ENCODE measurements at regions not wholly inside any gene's neighbourhood (a gene's known extent, or its start where the extent isn't known, plus 50 kb on each side); places are given as distances from the start of the nearest gene placed in this dataset.

- in situ Hi-C loops (cut with HindIII; ENCODE audit: extremely low pct_ligation_motif_present, low pct_unique_long_range_greater_than_20kb) (loop anchor here (5.0 kb wide), 2 partner anchors 37 to 68 kb away; partner anchors contain the start of gene BZW1), intact Hi-C loops (cut with micrococcal nuclease; ENCODE audit: unreplicated experiment) (loop anchor here (10.0 kb wide), 1 partner anchor 141 kb away; the partner anchor contains the start of genes NIF3L1 and PPIL3)
- POLR2A ChIA-PET: interaction anchor here (5.0 kb wide), 1 partner anchor 13 kb away, joined by 53 read pairs; no protein-coding TSS in a partner anchor
- WGBS (ENCODE audit: low lambda C conversion rate): 90% methylated on average over 6 of the region's 6 CpGs
- CTCF ChIA-PET (ENCODE audit: low intra/inter-chr PET ratio, low total read pairs): no interaction called here
- no peak for ATAC-seq
- H3K4me1 ChIP-seq (ENCODE audit: insufficient read depth, low read length): peaks cover 67% of the 10 kb centered on the region
- H3K9ac ChIP-seq (ENCODE audit: insufficient read depth, low read depth, low read length): no peak overlapping the region
- no peak overlapping the region for H2AFZ ChIP-seq (ENCODE audit: low read length)
- no peak for TF ChIP-seq MATR3 (CRISPR knock-in tag; IDR thresholded peaks at IDR 0.05)
- TF ChIP-seq, protein P1, sequence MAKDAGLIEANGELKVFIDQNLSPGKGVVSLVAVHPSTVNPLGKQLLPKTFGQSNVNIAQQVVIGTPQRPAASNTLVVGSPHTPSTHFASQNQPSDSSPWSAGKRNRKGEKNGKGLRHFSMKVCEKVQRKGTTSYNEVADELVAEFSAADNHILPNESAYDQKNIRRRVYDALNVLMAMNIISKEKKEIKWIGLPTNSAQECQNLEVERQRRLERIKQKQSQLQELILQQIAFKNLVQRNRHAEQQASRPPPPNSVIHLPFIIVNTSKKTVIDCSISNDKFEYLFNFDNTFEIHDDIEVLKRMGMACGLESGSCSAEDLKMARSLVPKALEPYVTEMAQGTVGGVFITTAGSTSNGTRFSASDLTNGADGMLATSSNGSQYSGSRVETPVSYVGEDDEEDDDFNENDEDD (CRISPR knock-in tag; IDR thresholded peaks at IDR 0.05; ENCODE audit: borderline replicate concordance): no peak
- TF ChIP-seq ZNF543 (CRISPR knock-in tag; IDR thresholded peaks at IDR 0.05): no peak
- TF ChIP-seq FOXM1 (CRISPR knock-in tag; IDR thresholded peaks at IDR 0.05): no peak
- no peak for TF ChIP-seq NKX3-1 (CRISPR knock-in tag; IDR thresholded peaks at IDR 0.05)
- TF ChIP-seq ZNF841 (CRISPR knock-in tag; IDR thresholded peaks at IDR 0.05; ENCODE audit: borderline replicate concordance): no peak
- TF ChIP-seq NR2C2 (CRISPR knock-in tag; IDR thresholded peaks at IDR 0.05; ENCODE audit: borderline replicate concordance): no peak
- no peak for TF ChIP-seq ZNF383 (CRISPR knock-in tag; IDR thresholded peaks at IDR 0.05; ENCODE audit: borderline replicate concordance)
- no peak for TF ChIP-seq MXI1 (IDR thresholded peaks at IDR 0.05; ENCODE audit: borderline replicate concordance, low read depth, low read length)
- TF ChIP-seq, protein P2, sequence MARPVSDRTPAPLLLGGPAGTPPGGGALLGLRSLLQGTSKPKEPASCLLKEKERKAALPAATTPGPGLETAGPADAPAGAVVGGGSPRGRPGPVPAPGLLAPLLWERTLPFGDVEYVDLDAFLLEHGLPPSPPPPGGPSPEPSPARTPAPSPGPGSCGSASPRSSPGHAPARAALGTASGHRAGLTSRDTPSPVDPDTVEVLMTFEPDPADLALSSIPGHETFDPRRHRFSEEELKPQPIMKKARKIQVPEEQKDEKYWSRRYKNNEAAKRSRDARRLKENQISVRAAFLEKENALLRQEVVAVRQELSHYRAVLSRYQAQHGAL (CRISPR knock-in tag; IDR thresholded peaks at IDR 0.05; ENCODE audit: not compliant biosample characterization): no peak
- BruUV-seq (replicated peaks): no TSS peak
- peaks cover 0 to 16% of the 10 kb centered on the region in 2 experiments; a peak in 2 of 5 replicates for H3K27me3 ChIP-seq (ENCODE audit: control insufficient read depth in 1 of 2, insufficient read depth in 2 of 2, low read length in 2 of 2)
- no peak for DNase-seq (ENCODE audit: low spot score)
- H3K4me2 ChIP-seq (ENCODE audit: low read depth, low read length): no peak overlapping the region
- no peaks in the 10 kb centered on the region for H3K36me3 ChIP-seq (replicated peaks in 1 of 2; ENCODE audit: control insufficient read depth in 1 of 2, insufficient read depth in 2 of 2, low read length in 2 of 2)
- no peaks in the 10 kb centered on the region for H3K9me3 ChIP-seq (ENCODE audit: low read length)
- H3K27ac ChIP-seq (ENCODE audit: extremely low read length, insufficient read depth, low read length): no peak overlapping the region
- no peaks in the 10 kb centered on the region for H3K79me2 ChIP-seq (ENCODE audit: insufficient read depth, low read length)
- no peaks in the 10 kb centered on the region for H4K20me1 ChIP-seq (ENCODE audit: insufficient read depth, low read length)
- FAIRE-seq: no peak
- H3K4me3 ChIP-seq (replicated peaks in 1 of 3; ENCODE audit: insufficient read depth in 1 of 3, low read depth in 2 of 3, low read length in 3 of 3): no peak overlapping the region
These were observed 67.5 kb upstream of the BZW1 start for GRCh38 chr2:200744201-200744602.

All from HepG2 (cell line).